H9 (cell line): ENCODE measurements at regions not wholly inside any gene's neighbourhood (a gene's known extent, or its start where the extent isn't known, plus 50 kb on each side); places are given as distances from the start of the nearest gene placed in this dataset.

Experiments
- DNase-seq: peaks from one replicate; pipeline ENCODE4 v3.0.0-alpha.2; 2017
- H2AFZ ChIP-seq: one replicate; pipeline ENCODE4 v1.6.1; 2013; ENCODE audit warnings: mild to moderate bottlenecking, low read length, control low read depth, moderate library complexity
- H2AK5ac ChIP-seq: 2 replicates; pipeline ENCODE4 v1.6.1; 2013; ENCODE audit warnings: low read length, control low read depth, mixed read lengths; ENCODE audit not compliant: insufficient read length
- H2BK120ac ChIP-seq: one replicate; pipeline ENCODE4 v1.6.1; 2013; ENCODE audit warnings: low read depth, mild to moderate bottlenecking, low read length, control low read depth, inconsistent platforms; ENCODE audit not compliant: poor library complexity, severe bottlenecking
- H2BK12ac ChIP-seq: 2 replicates; pipeline ENCODE4 v1.6.1; 2013; ENCODE audit warnings: low read length, control low read depth, mixed read lengths, low read depth; ENCODE audit not compliant: insufficient read length
- H2BK15ac ChIP-seq: 2 replicates; pipeline ENCODE4 v1.6.1; 2013; ENCODE audit warnings: low read depth, low read length, control low read depth
- H2BK20ac ChIP-seq: one replicate; pipeline ENCODE4 v1.6.1; 2013; ENCODE audit warnings: low read depth, mild to moderate bottlenecking, low read length, control low read depth, inconsistent platforms; ENCODE audit not compliant: poor library complexity, severe bottlenecking
- H2BK5ac ChIP-seq: 2 replicates; pipeline ENCODE4 v1.6.1; 2013; ENCODE audit warnings: low read length, control low read depth, mixed read lengths; ENCODE audit not compliant: insufficient read length
- H3K14ac ChIP-seq: 2 replicates; pipeline ENCODE4 v1.6.1; 2013; ENCODE audit warnings: low read length, control low read depth; ENCODE audit not compliant: insufficient read depth
- H3K18ac ChIP-seq: 2 replicates; pipeline ENCODE4 v1.6.1; 2013; ENCODE audit warnings: low read depth, mild to moderate bottlenecking, mixed read lengths, low read length, control low read depth; ENCODE audit not compliant: insufficient read length
- H3K23ac ChIP-seq: 2 replicates; pipeline ENCODE4 v1.6.1; 2013; ENCODE audit warnings: low read length, control low read depth, mixed read lengths, low read depth; ENCODE audit not compliant: insufficient read length
- H3K23me2 ChIP-seq: 2 replicates; pipeline ENCODE4 v1.6.1; 2013; ENCODE audit warnings: low read depth, mild to moderate bottlenecking, mixed read lengths, low read length, control low read depth; ENCODE audit not compliant: insufficient read length, poor library complexity, severe bottlenecking
- H3K27ac ChIP-seq: 2 replicates; pipeline ENCODE4 v1.5.1; 2013; ENCODE audit warnings: low read length, control low read depth, mixed read lengths, low read depth; ENCODE audit not compliant: insufficient read length
- H3K27me3 ChIP-seq: 2 replicates; pipeline ENCODE4 v1.6.1; 2013; ENCODE audit warnings: low read length, control low read depth, inconsistent platforms; ENCODE audit not compliant: insufficient read depth
- H3K4ac ChIP-seq: 2 replicates; pipeline ENCODE4 v1.6.1; 2013; ENCODE audit warnings: low read depth, mild to moderate bottlenecking, control low read depth, inconsistent platforms, low read length, moderate library complexity
- H3K4me1 ChIP-seq: 2 replicates; pipeline ENCODE4 v1.6.1; 2013; ENCODE audit warnings: low read length, control low read depth, inconsistent platforms; ENCODE audit not compliant: insufficient read depth
- H3K4me2 ChIP-seq: 2 replicates; pipeline ENCODE4 v1.6.1; 2013; ENCODE audit warnings: low read length, control low read depth, mixed read lengths; ENCODE audit not compliant: insufficient read length, insufficient read depth
- H3K56ac ChIP-seq: 2 replicates; pipeline ENCODE4 v1.6.1; 2013; ENCODE audit warnings: low read depth, mild to moderate bottlenecking, mixed read lengths, low read length, control low read depth; ENCODE audit not compliant: insufficient read length
- H3K79me1 ChIP-seq: 2 replicates; pipeline ENCODE4 v1.6.1; 2013; ENCODE audit warnings: low read depth, mild to moderate bottlenecking, moderate library complexity, low read length, control low read depth, inconsistent platforms; ENCODE audit not compliant: insufficient read depth, poor library complexity, severe bottlenecking
- H3K79me2 ChIP-seq: 2 replicates; pipeline ENCODE4 v1.6.1; 2013; ENCODE audit warnings: low read length, control low read depth, inconsistent platforms; ENCODE audit not compliant: insufficient read depth
- H3K9ac ChIP-seq: 2 replicates; pipeline ENCODE4 v1.6.1; 2013; ENCODE audit warnings: low read length, control low read depth, mixed read lengths; ENCODE audit not compliant: insufficient read length; ENCODE audit errors: extremely low read depth
- H3K9me3 ChIP-seq: one replicate; pipeline ENCODE4 v1.6.1; 2013; ENCODE audit warnings: low read depth, low read length, inconsistent platforms; ENCODE audit not compliant: control insufficient read depth
- H3T11ph ChIP-seq: one replicate; pipeline ENCODE4 v1.6.1; 2013; ENCODE audit warnings: mild to moderate bottlenecking, low read length, control low read depth, inconsistent platforms
- H4K20me1 ChIP-seq: one replicate; pipeline ENCODE4 v1.6.1; 2013; ENCODE audit not compliant: control insufficient read depth, insufficient read length, insufficient read depth
- H4K5ac ChIP-seq: 2 replicates; pipeline ENCODE4 v1.6.1; 2013; ENCODE audit warnings: low read depth, mild to moderate bottlenecking, mixed read lengths, low read length, control low read depth; ENCODE audit not compliant: insufficient read length
- H4K8ac ChIP-seq: replicated peaks from 2 replicates; pipeline ENCODE4 v1.6.1; 2013; ENCODE audit warnings: low read length, control low read depth, mixed read lengths, low read depth; ENCODE audit not compliant: insufficient read length
- H4K91ac ChIP-seq: 2 replicates; pipeline ENCODE4 v1.6.1; 2013; ENCODE audit warnings: low read depth, mild to moderate bottlenecking, moderate library complexity, mixed read lengths, low read length, control low read depth; ENCODE audit not compliant: insufficient read length
- H3K27ac Mint-ChIP-seq, 3 experiments: 2 replicates in 2 of 3; 3 replicates in 1 of 3; pipeline ENCODE4 v1.8.0; 2020 to 2021; ENCODE audit warnings: mixed read lengths in 3 of 3, mild to moderate bottlenecking in 1 of 3, moderate library complexity in 1 of 3
- H3K27me3 Mint-ChIP-seq: 2 replicates; pipeline ENCODE4 v1.8.0; 2021; ENCODE audit warnings: low read depth, mild to moderate bottlenecking, moderate library complexity, mixed read lengths
- H3K36me3 Mint-ChIP-seq, 3 experiments: 2 replicates in 2 of 3; 3 replicates in 1 of 3; pipeline ENCODE4 v1.8.0; 2020 to 2021; ENCODE audit warnings: low read depth in 3 of 3, mixed read lengths in 3 of 3; ENCODE audit not compliant: insufficient read depth in 1 of 3
- H3K4me1 Mint-ChIP-seq, 2 experiments: 2 replicates each; pipeline ENCODE4 v1.8.0; 2020; ENCODE audit warnings: mixed read lengths in 2 of 2
- H3K4me3 Mint-ChIP-seq, 2 experiments: 2 replicates in 1 of 2; 3 replicates in 1 of 2; pipeline ENCODE4 v1.8.0; 2020 to 2021; ENCODE audit warnings: mild to moderate bottlenecking in 2 of 2, mixed read lengths in 2 of 2, moderate library complexity in 1 of 2
- H3K9me3 Mint-ChIP-seq, 2 experiments: 2 replicates in 1 of 2; 3 replicates in 1 of 2; pipeline ENCODE4 v1.8.0; 2020; ENCODE audit warnings: mild to moderate bottlenecking in 2 of 2, mixed read lengths in 2 of 2, moderate library complexity in 1 of 2
- WGBS: extraction: QIAGEN DNeasy Blood & Tissue Kit; methylation state at CpG from one replicate; pipeline ENCODE4 v1.1.7; 2013; ENCODE audit warnings: missing lambda C conversion rate, low lambda C conversion rate, mixed read lengths; ENCODE audit not compliant: insufficient read length; ENCODE audit errors: extremely low coverage; 5-methylcytosine and 5-hydroxymethylcytosine counted together
- TF ChIP-seq, protein P1 (sequence below): fragments of 200-600 bp; sonication (generic); conservative IDR thresholded peaks from 3 replicates; pipeline ENCODE4 v1.8.0; 2021; ENCODE audit warnings: antibody characterized with exemption, mild to moderate bottlenecking

DNA sequence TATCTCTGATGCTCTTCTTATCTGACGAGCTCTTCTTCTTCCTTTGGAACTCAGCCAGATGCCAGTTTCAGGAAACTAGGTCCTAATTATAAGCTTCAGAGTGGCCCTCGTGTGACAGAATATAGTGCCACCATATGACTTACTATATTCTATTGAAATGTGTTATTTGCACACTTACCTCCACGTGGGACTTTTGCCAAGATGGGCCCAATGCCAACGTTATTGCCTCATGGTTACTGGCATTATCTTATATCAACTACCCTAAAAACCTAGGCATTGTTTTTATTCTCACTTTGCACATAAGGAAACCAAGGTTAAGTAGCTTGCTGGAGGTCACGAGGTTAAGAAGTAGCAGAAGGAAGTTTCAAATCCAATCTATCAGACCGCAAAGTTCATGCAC is 71.3 kb upstream of the SLCO3A1 start:
- WGBS, result no CpG with 5 or more reads among the region's 6 CpGs
- no peaks in the 10 kb centered on the region for H3K36me3 Mint-ChIP-seq

More for the DNA sequence above, 71.3 kb upstream of the SLCO3A1 start:
- Mint-ChIP-seq H3K9me3 (no peaks in the 10 kb centered on the region), H3K4me1 (peaks cover 4 to 7% of the 10 kb centered on the region in 2 experiments; a peak in 2 of 4 replicates), H3K4me3 (no peak overlapping the region), H3K27ac (no peak overlapping the region), H3K27me3 (peaks cover 4% of the 10 kb centered on the region)
- no peak overlapping the region for H4K91ac ChIP-seq
- H3K79me2 ChIP-seq, result no peaks in the 10 kb centered on the region
- no peaks in the 10 kb centered on the region for H3K23me2 ChIP-seq
- no peak overlapping the region for H2BK15ac ChIP-seq
- no peak overlapping the region for H2AK5ac ChIP-seq
- no peaks in the 10 kb centered on the region for H3K27me3 ChIP-seq
- no peak for DNase-seq
- H2BK20ac ChIP-seq, result no peak overlapping the region
- H3K56ac ChIP-seq, result no peak overlapping the region
- H2BK12ac ChIP-seq, result no peak overlapping the region
- H4K8ac ChIP-seq, result no peak overlapping the region
- H3K18ac ChIP-seq, result no peak overlapping the region
- TF ChIP-seq, protein P1, sequence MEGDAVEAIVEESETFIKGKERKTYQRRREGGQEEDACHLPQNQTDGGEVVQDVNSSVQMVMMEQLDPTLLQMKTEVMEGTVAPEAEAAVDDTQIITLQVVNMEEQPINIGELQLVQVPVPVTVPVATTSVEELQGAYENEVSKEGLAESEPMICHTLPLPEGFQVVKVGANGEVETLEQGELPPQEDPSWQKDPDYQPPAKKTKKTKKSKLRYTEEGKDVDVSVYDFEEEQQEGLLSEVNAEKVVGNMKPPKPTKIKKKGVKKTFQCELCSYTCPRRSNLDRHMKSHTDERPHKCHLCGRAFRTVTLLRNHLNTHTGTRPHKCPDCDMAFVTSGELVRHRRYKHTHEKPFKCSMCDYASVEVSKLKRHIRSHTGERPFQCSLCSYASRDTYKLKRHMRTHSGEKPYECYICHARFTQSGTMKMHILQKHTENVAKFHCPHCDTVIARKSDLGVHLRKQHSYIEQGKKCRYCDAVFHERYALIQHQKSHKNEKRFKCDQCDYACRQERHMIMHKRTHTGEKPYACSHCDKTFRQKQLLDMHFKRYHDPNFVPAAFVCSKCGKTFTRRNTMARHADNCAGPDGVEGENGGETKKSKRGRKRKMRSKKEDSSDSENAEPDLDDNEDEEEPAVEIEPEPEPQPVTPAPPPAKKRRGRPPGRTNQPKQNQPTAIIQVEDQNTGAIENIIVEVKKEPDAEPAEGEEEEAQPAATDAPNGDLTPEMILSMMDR, result no peak
- no peak overlapping the region for H3K4me2 ChIP-seq
- H2BK120ac ChIP-seq, result no peak overlapping the region
- no peak overlapping the region for H2BK5ac ChIP-seq
- no peak overlapping the region for H3T11ph ChIP-seq
- no peaks in the 10 kb centered on the region for H3K9me3 ChIP-seq
- H3K23ac ChIP-seq, result no peak overlapping the region
- no peak overlapping the region for H3K9ac ChIP-seq
- no peak overlapping the region for H2AFZ ChIP-seq
- H3K79me1 ChIP-seq, result no peaks in the 10 kb centered on the region
- H4K20me1 ChIP-seq, result no peaks in the 10 kb centered on the region
- no peak overlapping the region for H3K27ac ChIP-seq
- no peaks in the 10 kb centered on the region for H3K4me1 ChIP-seq
- no peak overlapping the region for H3K14ac ChIP-seq
- no peak overlapping the region for H4K5ac ChIP-seq
- H3K4ac ChIP-seq, result no peak overlapping the region
